OCI-LY3 (cell line): ENCODE measurements at regions not wholly inside any gene's neighbourhood (a gene's known extent, or its start where the extent isn't known, plus 50 kb on each side); places are given as distances from the start of the nearest gene placed in this dataset.

Source experiments
- EZH2phosphoT487 ChIP-seq: fragments of 200-600 bp; shearing (Covaris generic); IDR thresholded peaks from 2 replicates; pipeline ENCODE4 v1.6.1; 2018; ENCODE audit warnings: antibody characterized with exemption, mixed run types, low read depth
- TF ChIP-seq, protein P1 (sequence below): fragments of 200-600, 300-600 bp; sonication (generic); IDR thresholded peaks from 2 replicates; pipeline ENCODE4 v1.5.1; 2014; ENCODE audit warnings: antibody characterized with exemption, low read length, low read depth

GRCh38 chr5:85717203-85717563 lies 900.6 kb upstream of the COX7C start:
- TF ChIP-seq, protein P1, sequence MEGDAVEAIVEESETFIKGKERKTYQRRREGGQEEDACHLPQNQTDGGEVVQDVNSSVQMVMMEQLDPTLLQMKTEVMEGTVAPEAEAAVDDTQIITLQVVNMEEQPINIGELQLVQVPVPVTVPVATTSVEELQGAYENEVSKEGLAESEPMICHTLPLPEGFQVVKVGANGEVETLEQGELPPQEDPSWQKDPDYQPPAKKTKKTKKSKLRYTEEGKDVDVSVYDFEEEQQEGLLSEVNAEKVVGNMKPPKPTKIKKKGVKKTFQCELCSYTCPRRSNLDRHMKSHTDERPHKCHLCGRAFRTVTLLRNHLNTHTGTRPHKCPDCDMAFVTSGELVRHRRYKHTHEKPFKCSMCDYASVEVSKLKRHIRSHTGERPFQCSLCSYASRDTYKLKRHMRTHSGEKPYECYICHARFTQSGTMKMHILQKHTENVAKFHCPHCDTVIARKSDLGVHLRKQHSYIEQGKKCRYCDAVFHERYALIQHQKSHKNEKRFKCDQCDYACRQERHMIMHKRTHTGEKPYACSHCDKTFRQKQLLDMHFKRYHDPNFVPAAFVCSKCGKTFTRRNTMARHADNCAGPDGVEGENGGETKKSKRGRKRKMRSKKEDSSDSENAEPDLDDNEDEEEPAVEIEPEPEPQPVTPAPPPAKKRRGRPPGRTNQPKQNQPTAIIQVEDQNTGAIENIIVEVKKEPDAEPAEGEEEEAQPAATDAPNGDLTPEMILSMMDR = no peak
- TF ChIP-seq EZH2phosphoT487 = no peak
